ENCODE measurements at regions not wholly inside any gene's neighbourhood (a gene's known extent, or its start where the extent isn't known, plus 50 kb on each side); places are given as distances from the start of the nearest gene placed in this dataset.

DNA sequence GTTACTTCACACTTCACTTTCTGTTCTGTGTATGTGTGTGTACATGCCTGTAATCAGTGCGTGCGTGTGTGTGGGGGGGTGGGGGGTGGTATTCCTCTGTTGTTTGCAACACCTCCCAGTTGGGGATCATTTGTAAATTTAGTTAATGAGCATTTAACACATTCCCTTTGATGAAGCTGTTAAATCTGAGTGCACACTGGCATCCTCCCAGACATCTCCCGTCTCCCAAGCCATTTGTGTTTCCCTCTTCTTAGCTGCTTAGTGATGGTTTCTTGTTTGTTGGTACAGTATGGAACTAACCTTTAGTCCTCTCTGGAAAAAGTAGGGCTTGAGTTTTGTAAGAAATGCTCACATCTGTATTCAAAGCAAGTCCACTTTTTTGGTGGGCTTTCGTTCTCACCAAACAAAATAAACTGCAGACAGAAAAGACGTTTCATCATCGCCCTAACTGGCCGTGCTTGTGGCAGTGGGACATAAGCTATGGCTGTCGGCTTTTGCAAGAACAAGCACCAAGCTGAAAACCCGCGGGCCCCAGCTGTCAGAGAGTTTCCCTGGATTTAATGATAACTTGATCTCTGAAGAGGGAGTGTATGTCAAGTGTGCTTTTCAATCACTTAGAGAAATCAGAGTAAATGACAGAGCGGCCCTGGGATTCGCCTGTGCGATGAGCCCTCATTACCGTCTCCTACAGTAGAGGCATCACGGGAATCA, 54.9 kb upstream of the SASH1 start:
- no TSS peak for BruUV-seq (replicated peaks)
- no peak for ATAC-seq
- ChIA-PET RAD21 (ENCODE audit: low non-redundant PET in 1 of 2, low total read pairs in 2 of 2, uncharacterized antibody in 2 of 2, unreplicated experiment in 2 of 2) (no interaction called here), CTCF (no interaction called here), POLR2A (no interaction called here)
- no peak overlapping the region for H3K4me2 ChIP-seq (ENCODE audit: low read length)
- H3K36me3 ChIP-seq (ENCODE audit: control insufficient read depth in 1 of 2, insufficient read depth in 2 of 2, low read length in 2 of 2): no peaks in the 10 kb centered on the region
- intact Hi-C loops (cut with micrococcal nuclease): no loop called here
- no peak overlapping the region for H2AFZ ChIP-seq (ENCODE audit: low read depth, low read length, poor library complexity, severe bottlenecking)
- no peaks in the 10 kb centered on the region for H3K9me2 ChIP-seq (ENCODE audit: insufficient read depth)
- no peaks in the 10 kb centered on the region for H4K20me1 ChIP-seq (ENCODE audit: insufficient read depth)
- DNase-seq (ENCODE audit: low read depth, low spot score): no peak
- H3K27ac ChIP-seq (ENCODE audit: low read depth, low read length): no peak overlapping the region
- no peaks in the 10 kb centered on the region for H3K4me1 ChIP-seq (ENCODE audit: control insufficient read depth in 1 of 2, insufficient read depth in 2 of 2, low read length in 2 of 2)
- no peaks in the 10 kb centered on the region for H3K27me3 ChIP-seq (ENCODE audit: insufficient read depth, low read length)
- no peak overlapping the region for H3K4me3 ChIP-seq (replicated peaks in 1 of 2; ENCODE audit: low read depth in 1 of 2, low read length in 2 of 2)
- H3K79me2 ChIP-seq (ENCODE audit: insufficient read depth, low read length): no peaks in the 10 kb centered on the region
- TF ChIP-seq POLR2A (IDR thresholded peaks at IDR 0.05; ENCODE audit: borderline replicate concordance, extremely low read depth, insufficient read depth, insufficient read length) (no peak), YY1 (IDR thresholded peaks at IDR 0.05; ENCODE audit: extremely low read depth, insufficient replicate concordance, low read depth, low read length) (no peak), ELF1 (IDR thresholded peaks at IDR 0.05; ENCODE audit: borderline replicate concordance, low read depth) (no peak), CEBPB (IDR thresholded peaks at IDR 0.05; ENCODE audit: low read depth) (no peak), CBX3 (IDR thresholded peaks at IDR 0.05; ENCODE audit: low read depth) (no peak), ZNF274 (IDR thresholded peaks at IDR 0.05; ENCODE audit: low read depth, low read length) (no peak), SP1 (IDR thresholded peaks at IDR 0.05; ENCODE audit: low read depth) (no peak)
- H3K9me3 ChIP-seq (ENCODE audit: control insufficient read depth in 1 of 2, insufficient read depth in 1 of 2, low read depth in 1 of 2, low read length in 2 of 2): no peaks in the 10 kb centered on the region
- H3K9ac ChIP-seq (ENCODE audit: low read length): no peak overlapping the region

DNA sequence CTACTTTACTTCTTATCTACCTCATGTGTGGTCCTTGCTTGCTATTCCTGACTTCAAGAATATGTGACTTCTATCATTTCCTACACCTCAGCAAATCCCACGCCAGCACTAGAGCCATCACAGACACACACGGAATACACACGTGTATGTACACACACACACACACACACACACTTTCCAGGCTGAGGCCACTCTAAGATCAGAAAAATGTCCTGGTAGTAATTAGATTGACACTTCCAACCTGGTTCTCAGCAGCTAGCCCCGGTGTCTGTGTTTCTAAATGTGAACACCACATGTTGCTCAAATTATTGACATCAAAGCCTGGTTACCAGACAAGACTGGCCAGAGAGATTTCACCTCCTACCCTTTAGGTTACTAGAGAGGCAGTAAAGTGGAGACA, 54.1 kb upstream of the SASH1 start:
- Histone ChIP-seq H2AFZ (ENCODE audit: low read depth, low read length, poor library complexity, severe bottlenecking) (no peak overlapping the region), H3K4me3 (replicated peaks in 1 of 2; ENCODE audit: low read depth in 1 of 2, low read length in 2 of 2) (no peak overlapping the region), H3K4me1 (ENCODE audit: control insufficient read depth in 1 of 2, insufficient read depth in 2 of 2, low read length in 2 of 2) (no peaks in the 10 kb centered on the region), H3K27ac (ENCODE audit: low read depth, low read length) (no peak overlapping the region), H3K9me3 (ENCODE audit: control insufficient read depth in 1 of 2, insufficient read depth in 1 of 2, low read depth in 1 of 2, low read length in 2 of 2) (no peaks in the 10 kb centered on the region), H3K9me2 (ENCODE audit: insufficient read depth) (no peaks in the 10 kb centered on the region), H3K36me3 (ENCODE audit: control insufficient read depth in 1 of 2, insufficient read depth in 2 of 2, low read length in 2 of 2) (no peaks in the 10 kb centered on the region), H3K27me3 (ENCODE audit: insufficient read depth, low read length) (no peaks in the 10 kb centered on the region), H3K4me2 (ENCODE audit: low read length) (no peak overlapping the region), H4K20me1 (ENCODE audit: insufficient read depth) (no peaks in the 10 kb centered on the region), H3K79me2 (ENCODE audit: insufficient read depth, low read length) (no peaks in the 10 kb centered on the region), H3K9ac (ENCODE audit: low read length) (no peak overlapping the region)
- ChIA-PET CTCF (no interaction called here), POLR2A (no interaction called here), RAD21 (ENCODE audit: low non-redundant PET in 1 of 2, low total read pairs in 2 of 2, uncharacterized antibody in 2 of 2, unreplicated experiment in 2 of 2) (no interaction called here)
- BruUV-seq (replicated peaks): no TSS peak
- DNase-seq (ENCODE audit: low read depth, low spot score): no peak
- intact Hi-C loops (cut with micrococcal nuclease): no loop called here
- no peak for TF ChIP-seq MAX (IDR thresholded peaks at IDR 0.05)
- no peak for TF ChIP-seq ELF1 (IDR thresholded peaks at IDR 0.05; ENCODE audit: borderline replicate concordance, low read depth)
- no peak for TF ChIP-seq ZFX (IDR thresholded peaks at IDR 0.05)
- no peak for TF ChIP-seq POLR2AphosphoS5 (IDR thresholded peaks at IDR 0.05; ENCODE audit: low read depth, low read length)
- TF ChIP-seq TCF7L2 (IDR thresholded peaks at IDR 0.05; ENCODE audit: borderline replicate concordance, extremely low read depth, insufficient read depth, insufficient read length): no peak
- TF ChIP-seq SRF (IDR thresholded peaks at IDR 0.05; ENCODE audit: low read depth): no peak
- no peak for TF ChIP-seq POLR2A (IDR thresholded peaks at IDR 0.05; ENCODE audit: borderline replicate concordance, extremely low read depth, insufficient read depth, insufficient read length)
- TF ChIP-seq EZH2 (IDR thresholded peaks at IDR 0.05): no peak
- TF ChIP-seq ZNF274 (IDR thresholded peaks at IDR 0.05; ENCODE audit: low read depth, low read length): no peak
- TF ChIP-seq CBX3 (IDR thresholded peaks at IDR 0.05; ENCODE audit: low read depth): no peak
- no peak for TF ChIP-seq YY1 (IDR thresholded peaks at IDR 0.05; ENCODE audit: extremely low read depth, insufficient replicate concordance, low read depth, low read length)
- no peak for TF ChIP-seq SP1 (IDR thresholded peaks at IDR 0.05; ENCODE audit: low read depth)
- no peak for TF ChIP-seq EZH2phosphoT487 (IDR thresholded peaks at IDR 0.05; ENCODE audit: borderline replicate concordance)
- TF ChIP-seq CEBPB (IDR thresholded peaks at IDR 0.05; ENCODE audit: low read depth): no peak
- TF ChIP-seq, protein P1, sequence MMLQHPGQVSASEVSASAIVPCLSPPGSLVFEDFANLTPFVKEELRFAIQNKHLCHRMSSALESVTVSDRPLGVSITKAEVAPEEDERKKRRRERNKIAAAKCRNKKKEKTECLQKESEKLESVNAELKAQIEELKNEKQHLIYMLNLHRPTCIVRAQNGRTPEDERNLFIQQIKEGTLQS (IDR thresholded peaks at IDR 0.05): no peak
- no peak for TF ChIP-seq ZBTB33 (IDR thresholded peaks at IDR 0.05; ENCODE audit: extremely low read depth, insufficient replicate concordance, low read length)
- no peak for ATAC-seq
